SU-DHL-6 (cell line): ENCODE measurements at regions not wholly inside any gene's neighbourhood (a gene's known extent, or its start where the extent isn't known, plus 50 kb on each side); places are given as distances from the start of the nearest gene placed in this dataset.

ENCODE experiments used
- EZH2phosphoT487 ChIP-seq: fragments of 200-600 bp; sonication (generic), shearing (Covaris generic); conservative IDR thresholded peaks from 2 replicates; pipeline ENCODE4 v1.6.1; 2018; ENCODE audit warnings: mild to moderate bottlenecking, antibody characterized with exemption, low read length, moderate library complexity, mixed read lengths
- TF ChIP-seq, protein P1 (sequence below): fragments of 200-600 bp; sonication (generic); IDR thresholded peaks from one replicate; pipeline ENCODE4 v1.5.1; 2017; ENCODE audit warnings: antibody characterized with exemption, mild to moderate bottlenecking, low read length, moderate library complexity; ENCODE audit not compliant: insufficient read depth, poor library complexity, severe bottlenecking

DNA sequence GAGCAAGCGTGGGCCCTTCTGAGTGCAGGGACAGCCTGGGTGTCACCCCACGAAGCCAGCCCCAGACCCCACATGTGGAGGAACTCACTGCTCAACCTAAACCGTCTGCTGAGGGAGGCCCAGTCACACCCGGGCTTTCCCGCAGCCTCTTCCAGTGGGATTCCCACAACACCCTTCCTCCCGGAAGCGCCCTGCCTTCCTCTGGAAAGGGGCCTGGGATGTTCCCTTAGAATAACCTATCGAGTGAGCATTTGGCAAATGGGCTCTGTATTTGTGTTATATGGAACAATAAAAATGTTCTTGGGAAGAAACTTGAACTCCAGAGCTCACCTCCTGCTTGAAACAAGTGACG lies 100.0 kb upstream of the DUSP22 start:
- no peak for TF ChIP-seq EZH2phosphoT487
- TF ChIP-seq, protein P1, sequence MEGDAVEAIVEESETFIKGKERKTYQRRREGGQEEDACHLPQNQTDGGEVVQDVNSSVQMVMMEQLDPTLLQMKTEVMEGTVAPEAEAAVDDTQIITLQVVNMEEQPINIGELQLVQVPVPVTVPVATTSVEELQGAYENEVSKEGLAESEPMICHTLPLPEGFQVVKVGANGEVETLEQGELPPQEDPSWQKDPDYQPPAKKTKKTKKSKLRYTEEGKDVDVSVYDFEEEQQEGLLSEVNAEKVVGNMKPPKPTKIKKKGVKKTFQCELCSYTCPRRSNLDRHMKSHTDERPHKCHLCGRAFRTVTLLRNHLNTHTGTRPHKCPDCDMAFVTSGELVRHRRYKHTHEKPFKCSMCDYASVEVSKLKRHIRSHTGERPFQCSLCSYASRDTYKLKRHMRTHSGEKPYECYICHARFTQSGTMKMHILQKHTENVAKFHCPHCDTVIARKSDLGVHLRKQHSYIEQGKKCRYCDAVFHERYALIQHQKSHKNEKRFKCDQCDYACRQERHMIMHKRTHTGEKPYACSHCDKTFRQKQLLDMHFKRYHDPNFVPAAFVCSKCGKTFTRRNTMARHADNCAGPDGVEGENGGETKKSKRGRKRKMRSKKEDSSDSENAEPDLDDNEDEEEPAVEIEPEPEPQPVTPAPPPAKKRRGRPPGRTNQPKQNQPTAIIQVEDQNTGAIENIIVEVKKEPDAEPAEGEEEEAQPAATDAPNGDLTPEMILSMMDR = no peak
